Mammary epithelial cell (primary cell): ENCODE measurements at regions not wholly inside any gene's neighbourhood (a gene's known extent, or its start where the extent isn't known, plus 50 kb on each side); places are given as distances from the start of the nearest gene placed in this dataset.

Experiments used
- EZH2 ChIP-seq: IDR thresholded peaks from 2 replicates; pipeline ENCODE4 v1.6.1; 2012; ENCODE audit warnings: low read length, inconsistent platforms, borderline replicate concordance
- TF ChIP-seq, protein P1 (sequence below), 2 donors: IDR thresholded peaks in 1 of 2; conservative IDR thresholded peaks in 1 of 2; 2 replicates each; pipeline ENCODE4 v1.5.1; 2011 to 2012; ENCODE audit warnings: inconsistent platforms in 2 of 2, low read length in 2 of 2, mild to moderate bottlenecking in 2 of 2, control low read depth in 1 of 2, low read depth in 1 of 2; ENCODE audit not compliant: insufficient read depth in 1 of 2; ENCODE audit errors: extremely low read depth in 1 of 2

DNA sequence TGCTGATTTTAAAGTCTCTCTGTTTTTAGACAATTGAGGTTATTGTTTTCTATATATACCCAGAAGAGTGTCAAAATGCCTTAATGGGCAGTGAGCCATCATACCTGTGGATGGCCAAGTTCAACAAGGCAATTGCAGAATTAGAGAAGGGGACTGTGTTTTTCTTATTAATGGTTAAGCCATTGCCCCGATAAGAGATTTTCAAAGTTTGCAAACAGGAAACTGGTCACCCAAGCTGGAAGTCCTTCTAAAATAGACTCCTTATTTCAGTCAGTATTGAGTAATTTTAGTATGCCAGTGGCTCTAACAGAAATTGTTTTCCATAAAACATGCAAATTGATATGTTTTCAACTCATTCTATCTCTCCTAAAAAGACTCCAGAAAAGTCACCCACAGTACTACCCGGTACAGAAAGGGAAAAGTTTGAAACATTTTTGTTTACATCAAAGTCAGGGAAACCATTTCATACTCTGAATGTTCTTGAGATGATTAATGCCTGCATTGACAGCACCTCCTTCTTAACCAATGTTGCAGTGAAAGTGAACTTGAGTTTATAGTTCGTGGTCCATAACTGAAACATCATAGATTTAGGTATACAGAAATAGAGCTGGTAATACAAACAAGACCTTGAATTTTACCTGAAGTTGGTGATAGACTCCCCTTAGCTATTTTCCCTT lies 191.1 kb downstream of the TMX1 start:
- TF ChIP-seq, protein P1, sequence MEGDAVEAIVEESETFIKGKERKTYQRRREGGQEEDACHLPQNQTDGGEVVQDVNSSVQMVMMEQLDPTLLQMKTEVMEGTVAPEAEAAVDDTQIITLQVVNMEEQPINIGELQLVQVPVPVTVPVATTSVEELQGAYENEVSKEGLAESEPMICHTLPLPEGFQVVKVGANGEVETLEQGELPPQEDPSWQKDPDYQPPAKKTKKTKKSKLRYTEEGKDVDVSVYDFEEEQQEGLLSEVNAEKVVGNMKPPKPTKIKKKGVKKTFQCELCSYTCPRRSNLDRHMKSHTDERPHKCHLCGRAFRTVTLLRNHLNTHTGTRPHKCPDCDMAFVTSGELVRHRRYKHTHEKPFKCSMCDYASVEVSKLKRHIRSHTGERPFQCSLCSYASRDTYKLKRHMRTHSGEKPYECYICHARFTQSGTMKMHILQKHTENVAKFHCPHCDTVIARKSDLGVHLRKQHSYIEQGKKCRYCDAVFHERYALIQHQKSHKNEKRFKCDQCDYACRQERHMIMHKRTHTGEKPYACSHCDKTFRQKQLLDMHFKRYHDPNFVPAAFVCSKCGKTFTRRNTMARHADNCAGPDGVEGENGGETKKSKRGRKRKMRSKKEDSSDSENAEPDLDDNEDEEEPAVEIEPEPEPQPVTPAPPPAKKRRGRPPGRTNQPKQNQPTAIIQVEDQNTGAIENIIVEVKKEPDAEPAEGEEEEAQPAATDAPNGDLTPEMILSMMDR (conservative IDR thresholded peaks at IDR 0.05 in 1 of 2, IDR thresholded peaks at IDR 0.05 in 1 of 2; ENCODE audit: extremely low read depth in 1 of 2, insufficient read depth in 1 of 2, low read depth in 1 of 2, low read length in 2 of 2): no peak
- no peak for TF ChIP-seq EZH2
